Adrenal gland (tissue), 9 donors: ENCODE measurements at regions not wholly inside any gene's neighbourhood (a gene's known extent, or its start where the extent isn't known, plus 50 kb on each side); places are given as distances from the start of the nearest gene placed in this dataset.

Experiments
- DNase-seq, 7 donors: peaks; one replicate each; pipeline ENCODE4 v3.0.0-alpha.2; 2019 to 2020
- H3K27ac ChIP-seq, 5 donors: fragments of 200-600 bp; sonication (generic) in 4 of 5; 1 replicate in 3 of 5; 2 replicates in 2 of 5; pipeline versions ENCODE4 v1.5.1 to v1.8.0; 2016 to 2020; ENCODE audit warnings: mild to moderate bottlenecking in 1 of 5
- H3K27me3 ChIP-seq: fragments of 200-600 bp; 2 replicates; pipeline ENCODE4 v1.8.0; 2021
- H3K36me3 ChIP-seq, 2 donors: fragments of 200-600 bp; replicated peaks in 1 of 2; 1 replicate in 1 of 2; 2 replicates in 1 of 2; pipeline versions ENCODE4 v1.5.1 to v1.8.0; 2018 to 2022
- H3K4me1 ChIP-seq, 2 donors: fragments of 200-600 bp; replicated peaks in 1 of 2; 1 replicate in 1 of 2; 2 replicates in 1 of 2; pipeline versions ENCODE4 v1.5.1 to v1.8.0; 2018 to 2021
- H3K4me3 ChIP-seq, 4 donors: fragments of 200-600 bp; sonication (generic) in 3 of 4; one replicate each; pipeline ENCODE4 v1.5.1; 2016 to 2018
- H3K9me3 ChIP-seq, 3 donors: fragments of 200-600 bp; sonication (generic) in 1 of 3; replicated peaks in 1 of 3; 1 replicate in 2 of 3; 2 replicates in 1 of 3; pipeline versions ENCODE4 v1.5.1 to v1.8.0; 2016 to 2021
- CTCF ChIP-seq, 6 experiments: fragments of 450-650 bp in 4 of 6; fragments of 200-600 bp in 2 of 6; sonication (generic) in 1 of 6; IDR thresholded peaks; 1 replicate in 5 of 6; 2 replicates in 1 of 6; pipeline versions ENCODE4 v1.5.1 to v1.8.0; 2016 to 2021; ENCODE audit warnings: antibody characterized with exemption in 6 of 6, mild to moderate bottlenecking in 2 of 6, moderate library complexity in 1 of 6
- POLR2A ChIP-seq, 2 donors: fragments of 450-650 bp; IDR thresholded peaks; one replicate each; pipeline ENCODE4 v1.6.1; 2017; ENCODE audit warnings: antibody characterized with exemption in 2 of 2, mild to moderate bottlenecking in 2 of 2, moderate library complexity in 1 of 2
- WGBS, 4 donors: extraction: QIAGEN DNeasy Blood & Tissue Kit in 2 of 4; methylation state at CpG; one replicate each; pipeline versions ENCODE4 v1.1.5 to v1.1.7; 2013 to 2017; 5-methylcytosine and 5-hydroxymethylcytosine counted together
- intact Hi-C, 2 donors: fragments of 100-400 bp; cut with DNase I; formaldehyde crosslinking; loops; one replicate each; pipeline versions ENCODE4 v1.14.1 to v1.15.0; 2022 to 2023
- donor health status: healthy with polysubstance abuse.
- donor health status: Bipolar disorder and iron deficiency.
- donor health status: DM: yes; HTN: yes; CAD: no.
- donor health status: DM: no; HTN: no; CAD: no.
- donor health status: DM: no; HTN: no; CAD: no.

- DNase-seq: no peak
- Histone ChIP-seq H3K9me3 (no peaks in the 10 kb centered on the region), H3K27me3 (peaks cover 47% of the 10 kb centered on the region), H3K4me1 (no peaks in the 10 kb centered on the region), H3K4me3 (no peak overlapping the region), H3K27ac (no peak overlapping the region), H3K36me3 (no peaks in the 10 kb centered on the region)
- TF ChIP-seq CTCF (IDR thresholded peaks at IDR 0.05) (no peak), POLR2A (IDR thresholded peaks at IDR 0.05) (no peak)
- intact Hi-C loops: no loop called here
- 36 to 59% (median 41%) methylated on average over 5 of the region's 5 CpGs for WGBS, 4 donors
Measured at GRCh38 chr13:111535523-111535811, 215.0 kb downstream of the TEX29 start.

- DNase-seq: no peak
- Histone ChIP-seq H3K4me3 (no peak overlapping the region), H3K4me1 (no peaks in the 10 kb centered on the region), H3K27me3 (peaks cover 45% of the 10 kb centered on the region), H3K36me3 (no peaks in the 10 kb centered on the region), H3K27ac (no peak overlapping the region), H3K9me3 (no peaks in the 10 kb centered on the region)
- TF ChIP-seq CTCF (IDR thresholded peaks at IDR 0.05) (no peak), POLR2A (IDR thresholded peaks at IDR 0.05) (no peak)
- intact Hi-C loops: no loop called here
- 52 to 67% (median 62%) methylated on average over 11 of the region's 11 CpGs for WGBS, 4 donors
Measured at GRCh38 chr13:111536075-111536642, 215.7 kb downstream of the TEX29 start.

- DNase-seq: no peak
- intact Hi-C loops: no loop called here
- no peak overlapping the region for H3K4me3 ChIP-seq
- H3K4me1 ChIP-seq: no peaks in the 10 kb centered on the region
- 68 to 82% (median 77%) methylated on average over 9 to 15 of the region's 15 CpGs for WGBS, 4 donors
- H3K9me3 ChIP-seq: no peaks in the 10 kb centered on the region
- H3K36me3 ChIP-seq: no peaks in the 10 kb centered on the region
- no peak overlapping the region for H3K27ac ChIP-seq
- no peak for TF ChIP-seq POLR2A (IDR thresholded peaks at IDR 0.05)
- no peak for TF ChIP-seq CTCF (IDR thresholded peaks at IDR 0.05)
- peaks cover 39% of the 10 kb centered on the region for H3K27me3 ChIP-seq
Measured at GRCh38 chr13:111537115-111537728, 216.8 kb downstream of the TEX29 start.

GRCh38 chr13:111537843-111538499, 217.5 kb downstream of the TEX29 start:
- Histone ChIP-seq H3K4me1 (no peaks in the 10 kb centered on the region), H3K4me3 (no peak overlapping the region), H3K9me3 (no peaks in the 10 kb centered on the region), H3K36me3 (no peaks in the 10 kb centered on the region), H3K27me3 (peaks cover 37% of the 10 kb centered on the region), H3K27ac (no peak overlapping the region)
- no peak for DNase-seq
- TF ChIP-seq CTCF (IDR thresholded peaks at IDR 0.05) (no peak), POLR2A (IDR thresholded peaks at IDR 0.05) (no peak)
- WGBS, 4 donors: 69 to 80% (median 75%) methylated on average over 6 to 15 of the region's 15 CpGs
- intact Hi-C loops: no loop called here
